Uterus (tissue), 2 donors: ENCODE measurements at regions not wholly inside any gene's neighbourhood (a gene's known extent, or its start where the extent isn't known, plus 50 kb on each side); places are given as distances from the start of the nearest gene placed in this dataset.

Source experiments
- CTCF ChIP-seq, 4 experiments: fragments of 200-600 bp in 2 of 4; fragments of 450-650 bp in 2 of 4; sonication (generic) in 2 of 4; IDR thresholded peaks; one replicate each; pipeline ENCODE4 v1.5.1; 2016 to 2019; ENCODE audit warnings: antibody characterized with exemption in 4 of 4, mild to moderate bottlenecking in 2 of 4, moderate library complexity in 1 of 4
- POLR2A ChIP-seq, 2 donors: fragments of 450-650 bp; IDR thresholded peaks; one replicate each; pipeline ENCODE4 v1.6.1; 2016; ENCODE audit warnings: antibody characterized with exemption in 2 of 2, mild to moderate bottlenecking in 1 of 2, moderate library complexity in 1 of 2

DNA sequence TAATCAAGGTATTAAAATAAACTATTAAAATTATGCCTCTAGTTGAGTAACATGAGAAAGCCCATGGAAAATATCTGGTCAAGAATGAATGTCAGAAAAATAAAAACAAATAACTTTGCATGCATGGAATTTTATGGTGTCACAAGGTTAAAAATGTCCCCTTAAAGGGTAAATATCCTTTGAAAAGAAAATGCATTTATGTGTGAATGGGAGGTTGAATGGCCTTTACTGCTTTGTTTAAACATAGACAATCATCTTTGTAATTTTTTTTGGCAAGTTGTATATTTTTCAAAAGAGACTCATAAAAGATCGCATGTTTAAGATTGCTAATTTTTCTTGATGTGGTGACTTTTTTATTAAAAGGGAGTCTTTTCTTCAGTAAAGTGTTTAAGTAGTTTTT, 564.2 kb downstream of the NR2F2 start:
- TF ChIP-seq CTCF (IDR thresholded peaks at IDR 0.05): no peak
- no peak for TF ChIP-seq POLR2A (IDR thresholded peaks at IDR 0.05)
